ENCODE measurements at regions not wholly inside any gene's neighbourhood (a gene's known extent, or its start where the extent isn't known, plus 50 kb on each side); places are given as distances from the start of the nearest gene placed in this dataset.

- no peak for DNase-seq
Observed at GRCh38 chr14:104444159-104445030, 135.2 kb upstream of the C14orf180 start.

DNA sequence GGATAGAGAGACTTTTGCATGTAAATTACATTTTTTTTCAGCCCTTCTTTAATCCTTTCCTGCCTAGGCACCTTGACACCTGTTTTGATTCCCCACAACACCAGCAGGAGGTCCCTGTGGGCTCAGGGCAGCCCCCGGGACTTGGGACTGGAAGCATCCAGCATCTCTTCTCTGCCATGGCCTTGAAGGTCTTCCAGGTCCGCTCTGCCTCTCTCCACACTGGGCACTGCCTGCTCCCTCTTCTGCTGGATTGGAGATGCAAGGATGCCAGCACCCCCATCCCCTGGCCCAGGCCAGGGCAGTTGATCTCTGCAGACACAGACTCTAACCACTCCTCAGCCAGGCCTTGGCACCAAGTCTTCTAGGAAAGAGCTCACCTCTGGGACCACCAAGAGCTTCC lies 134.5 kb upstream of the C14orf180 start:
- DNase-seq = no peak

- no peak for DNase-seq
Observed at GRCh38 chr14:104445832-104446381, 133.7 kb upstream of the C14orf180 start.

DNA sequence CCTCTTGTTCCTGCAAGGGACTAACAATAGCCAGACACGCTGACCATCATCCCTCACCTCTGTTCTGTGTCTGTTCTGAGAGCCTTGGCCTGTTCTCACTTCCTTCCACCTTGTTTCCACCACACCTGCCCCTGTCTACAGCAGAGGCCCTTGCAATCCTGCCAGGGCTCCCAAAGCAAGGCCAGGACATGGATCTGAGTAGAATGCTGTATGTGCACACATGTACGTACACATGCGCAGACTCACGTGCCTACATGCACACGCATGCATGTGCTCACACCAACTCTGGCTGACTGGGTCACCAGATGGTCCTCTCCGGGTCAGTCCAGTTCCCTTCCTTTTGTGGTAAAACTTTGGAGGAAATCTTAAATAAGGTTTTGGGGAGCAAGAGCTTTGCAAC lies 133.0 kb upstream of the C14orf180 start:
- no peak for DNase-seq

GRCh38 chr14:104447750-104448149 lies 131.8 kb upstream of the C14orf180 start:
- DNase-seq = no peak

- no peak for DNase-seq
Observed at GRCh38 chr14:104448321-104448720, 131.2 kb upstream of the C14orf180 start.

GRCh38 chr14:104448721-104449120 lies 130.8 kb upstream of the C14orf180 start:
- no peak for DNase-seq

DNA sequence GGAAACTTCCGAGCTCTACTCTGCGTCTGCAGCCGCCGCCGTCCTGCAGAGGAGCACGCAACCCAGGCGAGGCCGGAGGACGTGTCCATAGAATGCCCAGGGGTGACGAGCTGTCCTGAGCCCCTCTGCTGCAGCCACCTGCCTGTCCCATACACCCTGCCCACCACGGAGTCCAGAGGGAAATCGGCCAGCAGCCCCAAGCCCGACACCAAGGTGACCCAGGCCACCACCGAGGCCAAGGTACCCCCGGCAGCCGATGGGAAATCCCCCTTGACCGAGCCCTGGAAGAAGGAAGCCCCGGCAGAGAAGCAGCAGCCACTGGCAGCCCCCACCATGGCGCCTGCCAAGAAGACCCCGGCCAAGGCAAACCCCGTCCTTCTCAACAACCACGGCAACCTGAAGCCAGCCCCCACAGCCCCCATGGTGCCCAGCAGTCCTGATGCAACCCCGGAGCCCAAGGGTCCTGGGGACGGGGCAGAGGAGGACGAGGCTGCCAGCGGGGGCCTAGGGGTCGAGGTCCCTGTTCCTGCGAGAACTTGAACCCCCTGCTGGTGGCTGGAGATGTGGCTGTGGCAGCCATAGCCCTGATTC lies 128.7 kb upstream of the C14orf180 start:
- no peak for DNase-seq

- DNase-seq = no peak
Observed at GRCh38 chr14:104451474-104451873, 128.1 kb upstream of the C14orf180 start.

DNA sequence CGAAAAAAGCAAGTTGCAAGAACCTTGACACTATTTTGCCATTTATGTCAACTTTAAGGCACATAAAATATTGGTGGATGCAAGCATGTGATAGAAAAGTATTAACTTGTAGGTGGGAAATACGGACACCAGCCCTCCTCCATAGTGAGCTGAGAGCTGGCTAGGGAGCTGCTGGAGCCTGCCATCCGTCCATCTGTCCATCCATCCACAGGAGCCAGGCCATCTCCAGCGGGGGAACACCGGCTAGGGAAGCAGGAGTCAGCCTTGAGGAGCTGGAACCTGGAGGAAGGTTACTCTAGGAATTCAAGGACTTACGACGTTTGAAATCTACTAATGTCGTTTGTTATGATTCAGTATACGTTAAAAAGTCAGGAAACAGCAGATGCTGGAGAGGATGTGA lies 120.7 kb upstream of the C14orf180 start:
- DNase-seq = no peak

GRCh38 chr14:104460791-104461651 lies 118.5 kb upstream of the C14orf180 start:
- DNase-seq = no peak

GRCh38 chr14:104461676-104462449 lies 117.7 kb upstream of the C14orf180 start:
- DNase-seq = no peak

GRCh38 chr14:104462651-104463630 lies 116.6 kb upstream of the C14orf180 start:
- no peak for DNase-seq

DNA sequence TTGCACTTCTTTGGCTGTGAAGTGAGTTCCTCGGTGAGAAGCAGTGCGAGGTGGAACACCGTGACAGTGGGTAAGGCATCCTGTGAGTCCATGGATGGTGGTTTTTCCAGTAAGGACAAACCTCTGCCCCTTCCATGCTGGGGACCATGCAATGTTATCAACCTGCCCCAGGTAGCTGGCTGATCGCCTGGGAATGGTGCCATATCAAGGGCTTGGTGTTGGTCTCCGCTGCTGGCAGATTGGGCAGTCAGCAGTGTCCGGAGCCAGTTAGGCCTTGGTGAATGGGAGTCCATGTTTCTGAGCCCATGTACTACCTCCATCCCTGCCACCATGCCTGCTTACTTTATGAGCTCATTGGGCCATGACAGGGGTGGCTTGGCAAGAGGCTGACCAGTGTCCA lies 114.7 kb upstream of the C14orf180 start:
- DNase-seq = no peak

DNA sequence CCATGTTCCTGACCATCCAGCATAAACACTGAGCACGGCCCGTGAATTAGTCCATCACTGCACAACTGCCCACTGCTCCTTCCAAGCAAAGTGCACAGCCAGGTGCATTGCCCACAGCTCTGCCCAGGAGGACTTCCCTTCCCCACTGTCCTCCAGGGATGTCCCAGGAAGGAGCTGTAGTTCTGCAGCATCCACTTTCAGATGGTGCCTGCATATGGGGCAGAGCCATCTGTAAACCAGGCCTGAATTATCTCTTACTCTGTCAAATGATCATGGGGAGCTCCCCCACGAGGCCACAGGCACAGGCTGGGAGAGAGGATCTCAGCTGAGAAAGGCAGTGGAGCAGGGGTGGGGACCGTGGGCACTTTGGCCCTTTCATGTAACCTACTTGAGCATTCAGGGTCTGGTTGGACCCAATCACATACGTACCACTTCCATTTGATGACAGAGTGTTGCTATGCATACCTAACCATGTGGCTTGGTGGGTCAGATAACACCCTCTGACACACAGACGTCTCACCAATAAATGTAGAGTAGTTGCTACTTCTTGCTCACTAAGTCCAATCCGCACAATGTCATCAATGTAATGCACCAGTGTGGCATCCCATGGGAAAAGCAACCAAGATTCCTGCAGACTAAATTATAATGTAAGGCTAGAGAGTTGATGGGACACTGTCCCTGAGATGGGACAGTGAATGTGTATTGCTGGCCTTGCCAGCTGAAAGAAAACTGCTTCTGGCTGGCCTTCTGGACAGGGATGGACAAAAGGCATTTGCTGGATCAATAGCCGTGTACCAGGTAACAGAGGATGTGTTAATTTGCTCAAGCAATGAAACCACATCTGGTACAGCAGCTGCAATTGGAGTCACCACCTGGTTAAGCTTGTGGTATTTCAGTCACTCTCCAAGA lies 113.8 kb upstream of the C14orf180 start:
- no peak for DNase-seq

DNA sequence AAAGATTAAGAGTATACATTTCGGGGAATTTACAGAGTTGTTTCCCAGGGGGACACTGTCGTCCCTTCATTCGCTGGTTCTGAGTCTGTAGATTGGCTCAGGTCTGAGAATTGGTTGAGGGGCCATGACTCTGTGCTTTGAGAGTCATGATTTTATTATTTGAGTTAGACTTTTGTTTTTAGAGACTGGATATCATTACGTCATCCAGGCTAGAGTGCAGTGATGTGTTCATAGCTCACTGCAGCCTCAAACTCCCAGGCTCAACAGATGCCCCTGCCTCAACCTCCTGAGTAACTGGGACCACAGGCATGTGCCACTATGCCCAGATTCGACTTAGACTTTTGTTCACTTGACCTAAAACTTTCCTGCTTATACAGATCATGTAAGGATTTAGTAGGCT lies 112.3 kb upstream of the C14orf180 start:
- DNase-seq = no peak

GRCh38 chr14:104467641-104468040 lies 111.9 kb upstream of the C14orf180 start:
- DNase-seq = no peak

DNA sequence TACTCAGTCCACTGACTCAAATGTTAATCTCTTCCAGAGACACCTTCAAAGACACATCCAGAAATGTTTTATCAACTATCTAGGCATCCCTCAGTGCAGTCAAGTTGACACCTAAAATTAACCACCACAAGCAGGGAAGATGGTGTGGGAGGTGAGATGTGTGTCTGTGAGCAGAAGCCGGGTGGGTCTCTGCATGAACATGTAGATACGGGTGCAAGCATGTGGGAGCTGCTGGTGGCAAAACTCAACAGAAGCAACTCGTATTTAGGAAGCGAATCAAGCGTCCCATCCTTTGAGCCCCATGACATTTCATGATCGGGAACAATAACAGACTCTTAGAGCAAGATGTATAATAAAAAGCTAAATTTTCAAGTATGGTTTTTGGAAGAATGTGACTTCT lies 110.0 kb upstream of the C14orf180 start:
- no peak for DNase-seq

DNA sequence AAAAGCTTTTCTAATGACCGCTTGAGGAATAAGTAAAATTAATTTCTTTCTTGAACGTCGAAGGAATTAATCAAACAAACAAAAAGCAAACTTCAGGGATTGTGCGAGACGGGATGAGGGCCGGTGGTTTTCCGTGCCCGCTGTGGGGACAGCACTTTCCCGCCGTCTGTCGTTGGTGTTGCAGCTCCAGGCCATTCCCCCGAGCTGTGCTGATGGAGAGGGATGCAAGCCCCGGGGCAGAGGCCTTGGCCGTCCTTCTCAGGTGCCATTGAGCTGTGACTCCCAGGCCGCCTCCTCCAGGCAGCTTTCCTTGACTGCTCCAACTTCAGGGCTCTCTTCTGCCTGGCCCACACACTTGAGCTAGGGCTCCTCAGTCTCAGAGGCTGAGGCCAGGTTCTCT lies 109.0 kb upstream of the C14orf180 start:
- no peak for DNase-seq

DNA sequence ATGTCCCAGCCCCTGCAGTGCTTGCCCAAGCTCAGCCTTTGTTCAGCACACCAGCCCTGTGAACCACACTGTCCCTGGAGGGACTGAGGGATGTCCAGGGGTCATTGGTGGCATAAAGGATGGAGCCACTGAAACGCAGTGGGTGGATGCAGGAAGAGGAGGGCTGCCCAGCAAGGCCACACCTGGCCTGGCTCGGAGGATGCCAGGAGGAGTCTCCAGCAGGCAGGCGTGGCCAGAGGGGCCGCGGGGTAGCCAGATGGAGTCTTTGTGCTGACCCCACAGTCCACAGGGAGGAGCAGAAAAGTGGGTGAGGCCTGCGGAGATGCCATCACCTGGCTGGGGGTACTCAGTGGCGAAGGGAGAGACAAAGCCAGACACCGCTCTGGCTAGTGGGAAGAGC lies 108.5 kb upstream of the C14orf180 start:
- DNase-seq = no peak
